RKO (cell line): ENCODE measurements at regions not wholly inside any gene's neighbourhood (a gene's known extent, or its start where the extent isn't known, plus 50 kb on each side); places are given as distances from the start of the nearest gene placed in this dataset.

Experiments used
- DNase-seq: peaks from one replicate; pipeline ENCODE4 v3.0.0-alpha.2; 2016; ENCODE audit warnings: low spot score

- DNase-seq: no peak
Measured at GRCh38 chr4:100284129-100284880, 94.0 kb upstream of the DDIT4L start.

DNA sequence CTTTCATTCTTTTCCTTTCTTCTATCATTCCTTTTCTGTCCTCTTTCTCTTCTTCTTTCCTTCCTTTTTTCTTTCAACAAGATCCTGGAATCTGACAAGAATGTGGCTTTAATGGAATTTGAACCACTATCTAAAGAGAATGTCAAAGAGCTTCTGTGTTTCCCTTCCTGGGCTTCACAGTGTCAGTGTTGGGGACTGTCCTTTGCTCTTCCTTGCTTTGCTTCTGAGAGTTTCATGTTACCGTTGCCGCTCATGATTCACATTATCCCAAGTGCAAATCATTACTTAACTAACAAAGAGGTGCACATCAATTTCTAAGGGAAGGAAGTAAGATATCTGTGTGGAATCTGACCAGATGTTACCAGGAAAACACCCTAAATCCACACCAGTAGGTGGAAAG lies 90.5 kb upstream of the DDIT4L start:
- DNase-seq: no peak

- DNase-seq: no peak
Measured at GRCh38 chr4:100278567-100278966, 88.3 kb upstream of the DDIT4L start.

GRCh38 chr4:100269446-100269845 lies 79.2 kb upstream of the DDIT4L start:
- DNase-seq: no peak

GRCh38 chr4:100268789-100269188 lies 78.5 kb upstream of the DDIT4L start:
- DNase-seq: no peak

- DNase-seq: no peak
Measured at GRCh38 chr4:100261346-100261745, 71.1 kb upstream of the DDIT4L start.

- no peak for DNase-seq
Measured at GRCh38 chr4:100258675-100259074, 68.4 kb upstream of the DDIT4L start.

- peak; percentile 9 for DNase-seq
Measured at GRCh38 chr4:100257567-100257966, 67.3 kb upstream of the DDIT4L start.

DNA sequence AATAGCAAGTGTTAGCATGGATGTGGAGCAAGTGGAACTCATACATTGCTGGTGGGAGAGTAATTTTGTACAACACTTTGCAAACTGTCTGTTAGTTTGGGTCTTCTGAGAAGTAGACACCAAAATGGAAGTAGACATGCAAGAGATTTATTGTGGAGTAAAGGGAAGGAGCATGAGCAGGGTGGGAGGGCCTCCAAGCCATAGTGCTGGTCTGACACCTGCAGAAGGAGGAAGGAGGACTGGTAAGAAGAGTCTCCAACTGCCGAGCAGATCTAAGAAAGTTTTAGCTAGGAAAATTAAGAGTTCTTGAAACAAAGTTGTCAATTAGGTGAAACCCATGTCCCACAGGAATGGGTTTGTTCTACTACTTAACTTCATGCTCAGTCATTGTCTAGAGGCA lies 64.0 kb upstream of the DDIT4L start:
- DNase-seq: no peak

GRCh38 chr4:100248476-100248875 lies 58.2 kb upstream of the DDIT4L start:
- no peak for DNase-seq

- DNase-seq: no peak
Measured at GRCh38 chr4:100246697-100247096, 56.4 kb upstream of the DDIT4L start.

GRCh38 chr4:100244347-100244746 lies 54.1 kb upstream of the DDIT4L start:
- DNase-seq: no peak
